ENCODE measurements at regions not wholly inside any gene's neighbourhood (a gene's known extent, or its start where the extent isn't known, plus 50 kb on each side); places are given as distances from the start of the nearest gene placed in this dataset.

GRCh38 chr3:40663280-40663679 lies 138.5 kb downstream of the ZNF621 start:
- no peak overlapping the region for H2AFZ ChIP-seq (replicated peaks)
- TF ChIP-seq EZH2 (IDR thresholded peaks at IDR 0.05) = no peak
- TF ChIP-seq EZH2phosphoT487 (IDR thresholded peaks at IDR 0.05) = no peak
- no peak for TF ChIP-seq CTCF (IDR thresholded peaks at IDR 0.05)
- no peaks in the 10 kb centered on the region for H3K9me3 Mint-ChIP-seq

GRCh38 chr3:40669176-40669575 lies 144.4 kb downstream of the ZNF621 start:
- Histone ChIP-seq H3K79me2 (ENCODE audit: low read depth) (no peaks in the 10 kb centered on the region), H3K4me2 (no peak overlapping the region), H3K9me3 (ENCODE audit: low read depth) (no peaks in the 10 kb centered on the region), H4K20me1 (ENCODE audit: low read depth) (no peaks in the 10 kb centered on the region), H3K27me3 (no peaks in the 10 kb centered on the region), H3K4me3 (no peak overlapping the region), H3K4me1 (peaks cover 7% of the 10 kb centered on the region), H3K27ac (no peak overlapping the region), H3F3A (ENCODE audit: low read depth) (no peaks in the 10 kb centered on the region), H2AFZ (replicated peaks) (no peak overlapping the region), H3K9ac (no peak overlapping the region), H3K36me3 (no peaks in the 10 kb centered on the region)
- Mint-ChIP-seq H3K27ac (no peak overlapping the region), H3K4me1 (no peaks in the 10 kb centered on the region), H3K36me3 (no peaks in the 10 kb centered on the region), H3K9me3 (peaks cover 5% of the 10 kb centered on the region), H3K4me3 (no peak overlapping the region), H3K27me3 (ENCODE audit: insufficient read depth, low read depth) (peaks cover 3% of the 10 kb centered on the region)
- TF ChIP-seq CTCF (IDR thresholded peaks at IDR 0.05) (no peak), EZH2phosphoT487 (IDR thresholded peaks at IDR 0.05) (no peak), EZH2 (IDR thresholded peaks at IDR 0.05) (no peak)
- no peak for DNase-seq (ENCODE audit: low spot score)

More at GRCh38 chr3:40663280-40663679, 138.5 kb downstream of the ZNF621 start:
- Histone ChIP-seq H3K79me2 (ENCODE audit: low read depth) (no peaks in the 10 kb centered on the region), H3K27ac (no peak overlapping the region), H3K4me3 (no peak overlapping the region), H3K27me3 (no peaks in the 10 kb centered on the region), H3K36me3 (no peaks in the 10 kb centered on the region), H3K9me3 (ENCODE audit: low read depth) (no peaks in the 10 kb centered on the region), H4K20me1 (ENCODE audit: low read depth) (no peaks in the 10 kb centered on the region), H3K9ac (no peak overlapping the region), H3F3A (ENCODE audit: low read depth) (no peaks in the 10 kb centered on the region), H3K4me2 (no peak overlapping the region), H3K4me1 (peaks cover 11% of the 10 kb centered on the region)
- no peak overlapping the region for H3K4me3 Mint-ChIP-seq
- no peaks in the 10 kb centered on the region for H3K36me3 Mint-ChIP-seq
- DNase-seq (ENCODE audit: low spot score) = no peak
- no peaks in the 10 kb centered on the region for H3K27me3 Mint-ChIP-seq (ENCODE audit: insufficient read depth, low read depth)
- no peaks in the 10 kb centered on the region for H3K4me1 Mint-ChIP-seq
- no peak overlapping the region for H3K27ac Mint-ChIP-seq

- Histone ChIP-seq H4K20me1 (ENCODE audit: low read depth) (no peaks in the 10 kb centered on the region), H3K4me3 (no peak overlapping the region), H3F3A (ENCODE audit: low read depth) (peaks cover 12% of the 10 kb centered on the region), H3K4me2 (no peak overlapping the region), H3K4me1 (peaks cover 11% of the 10 kb centered on the region), H3K27me3 (no peaks in the 10 kb centered on the region), H3K79me2 (ENCODE audit: low read depth) (no peaks in the 10 kb centered on the region), H3K27ac (no peak overlapping the region), H2AFZ (replicated peaks) (no peak overlapping the region), H3K9me3 (ENCODE audit: low read depth) (no peaks in the 10 kb centered on the region), H3K36me3 (no peaks in the 10 kb centered on the region), H3K9ac (no peak overlapping the region)
- no peak overlapping the region for H3K4me3 Mint-ChIP-seq
- no peak overlapping the region for H3K27ac Mint-ChIP-seq
- no peaks in the 10 kb centered on the region for H3K36me3 Mint-ChIP-seq
- peaks cover 16% of the 10 kb centered on the region for H3K4me1 Mint-ChIP-seq
- peaks cover 6% of the 10 kb centered on the region for H3K27me3 Mint-ChIP-seq (ENCODE audit: insufficient read depth, low read depth)
- peaks cover 15% of the 10 kb centered on the region for H3K9me3 Mint-ChIP-seq
- no peak for DNase-seq (ENCODE audit: low spot score)
- TF ChIP-seq EZH2 (IDR thresholded peaks at IDR 0.05) = no peak
- TF ChIP-seq EZH2phosphoT487 (IDR thresholded peaks at IDR 0.05) = no peak
Observed at GRCh38 chr3:40672861-40673260, 148.1 kb downstream of the ZNF621 start.

GRCh38 chr3:40677321-40677720 lies 152.6 kb downstream of the ZNF621 start:
- DNase-seq (ENCODE audit: low spot score) = peak; percentile 19
- H3K4me3 ChIP-seq = no peak overlapping the region
- no peak overlapping the region for H3K9ac ChIP-seq
- H3K36me3 Mint-ChIP-seq = no peaks in the 10 kb centered on the region
- TF ChIP-seq EZH2 (IDR thresholded peaks at IDR 0.05) = no peak
- no peak for TF ChIP-seq EZH2phosphoT487 (IDR thresholded peaks at IDR 0.05)
- TF ChIP-seq CTCF (IDR thresholded peaks at IDR 0.05) = no peak
- H3K4me1 Mint-ChIP-seq = peaks cover 28% of the 10 kb centered on the region
- peaks cover 3% of the 10 kb centered on the region for H3K27me3 Mint-ChIP-seq (ENCODE audit: insufficient read depth, low read depth)
- H3F3A ChIP-seq (ENCODE audit: low read depth) = peaks cover 17% of the 10 kb centered on the region
- H3K9me3 ChIP-seq (ENCODE audit: low read depth) = no peaks in the 10 kb centered on the region
- no peaks in the 10 kb centered on the region for H3K36me3 ChIP-seq
- H2AFZ ChIP-seq (replicated peaks) = no peak overlapping the region
- H3K9me3 Mint-ChIP-seq = peaks cover 15% of the 10 kb centered on the region
- peak overlapping the region; percentile 92 for H3K27ac Mint-ChIP-seq
- no peaks in the 10 kb centered on the region for H3K79me2 ChIP-seq (ENCODE audit: low read depth)
- no peak overlapping the region for H3K4me3 Mint-ChIP-seq
- peak overlapping the region; percentile 66 for H3K4me2 ChIP-seq
- peak overlapping the region; percentile 91 for H3K27ac ChIP-seq
- peaks cover 19% of the 10 kb centered on the region for H3K4me1 ChIP-seq
- no peaks in the 10 kb centered on the region for H3K27me3 ChIP-seq
- H4K20me1 ChIP-seq (ENCODE audit: low read depth) = no peaks in the 10 kb centered on the region

Data from neural progenitor cell (in vitro differentiated cells).